Endodermal cell (in vitro differentiated cells): ENCODE measurements at regions not wholly inside any gene's neighbourhood (a gene's known extent, or its start where the extent isn't known, plus 50 kb on each side); places are given as distances from the start of the nearest gene placed in this dataset.
"Not testable (repeated sequence)": the region's sequence is repeated elsewhere in the genome, so short reads cannot be mapped to it uniquely, and the experiment has no call there.

Experiments used
- DNase-seq: peaks from one replicate; pipeline ENCODE4 v3.0.0-alpha.2; 2017
- H3K27ac ChIP-seq: 2 replicates; pipeline ENCODE4 v1.5.1; 2013; ENCODE audit warnings: mild to moderate bottlenecking, low read depth, low read length, moderate library complexity
- H3K27me3 ChIP-seq: 2 replicates; pipeline ENCODE4 v1.6.1; 2013; ENCODE audit warnings: mild to moderate bottlenecking, low read length, moderate library complexity; ENCODE audit not compliant: insufficient read depth, control insufficient read depth, poor library complexity, severe bottlenecking
- H3K36me3 ChIP-seq: 2 replicates; pipeline ENCODE4 v1.7.0; 2013; ENCODE audit warnings: mild to moderate bottlenecking, low read length, moderate library complexity; ENCODE audit not compliant: control insufficient read depth, insufficient read depth
- H3K4me1 ChIP-seq: one replicate; pipeline ENCODE4 v1.7.0; 2013; ENCODE audit warnings: low read length; ENCODE audit not compliant: control insufficient read depth, insufficient read depth
- H3K4me3 ChIP-seq: 2 replicates; pipeline ENCODE4 v1.5.1; 2013; ENCODE audit warnings: mild to moderate bottlenecking, low read length, moderate library complexity
- H3K9ac ChIP-seq: 2 replicates; pipeline ENCODE4 v1.6.1; 2013; ENCODE audit warnings: mild to moderate bottlenecking, low read length, moderate library complexity; ENCODE audit not compliant: poor library complexity, severe bottlenecking; ENCODE audit errors: extremely low read depth
- H3K9me3 ChIP-seq: 2 replicates; pipeline ENCODE4 v1.6.1; 2013; ENCODE audit warnings: mild to moderate bottlenecking, low read length, moderate library complexity; ENCODE audit not compliant: control insufficient read depth
- H3K27ac Mint-ChIP-seq: 2 replicates; pipeline ENCODE4 v1.8.0; 2020; ENCODE audit warnings: mixed read lengths
- H3K27me3 Mint-ChIP-seq: 2 replicates; pipeline ENCODE4 v1.8.0; 2021; ENCODE audit warnings: mild to moderate bottlenecking, mixed read lengths; ENCODE audit not compliant: insufficient read depth
- H3K36me3 Mint-ChIP-seq: 2 replicates; pipeline ENCODE4 v1.8.0; 2020; ENCODE audit warnings: low read depth, mixed read lengths
- H3K4me1 Mint-ChIP-seq: 2 replicates; pipeline ENCODE4 v1.8.0; 2020; ENCODE audit warnings: mixed read lengths
- H3K4me3 Mint-ChIP-seq: 2 replicates; pipeline ENCODE4 v1.8.0; 2020; ENCODE audit warnings: mild to moderate bottlenecking, moderate library complexity, mixed read lengths
- H3K9me3 Mint-ChIP-seq: 2 replicates; pipeline ENCODE4 v1.8.0; 2020; ENCODE audit warnings: mild to moderate bottlenecking, mixed read lengths
- WGBS, 2 experiments: methylation state at CpG; one replicate each; pipeline versions ENCODE4 v1.1.5 to v1.1.7; 2013; ENCODE audit warnings: missing lambda C conversion rate in 2 of 2, mixed read lengths in 1 of 2; ENCODE audit not compliant: insufficient coverage in 1 of 2, insufficient read length in 1 of 2; 5-methylcytosine and 5-hydroxymethylcytosine counted together
- TF ChIP-seq, protein P1 (sequence below): fragments of 200-600 bp; sonication (generic); conservative IDR thresholded peaks from 2 replicates; pipeline ENCODE4 v1.5.0; 2021; ENCODE audit warnings: antibody characterized with exemption, mild to moderate bottlenecking

DNA sequence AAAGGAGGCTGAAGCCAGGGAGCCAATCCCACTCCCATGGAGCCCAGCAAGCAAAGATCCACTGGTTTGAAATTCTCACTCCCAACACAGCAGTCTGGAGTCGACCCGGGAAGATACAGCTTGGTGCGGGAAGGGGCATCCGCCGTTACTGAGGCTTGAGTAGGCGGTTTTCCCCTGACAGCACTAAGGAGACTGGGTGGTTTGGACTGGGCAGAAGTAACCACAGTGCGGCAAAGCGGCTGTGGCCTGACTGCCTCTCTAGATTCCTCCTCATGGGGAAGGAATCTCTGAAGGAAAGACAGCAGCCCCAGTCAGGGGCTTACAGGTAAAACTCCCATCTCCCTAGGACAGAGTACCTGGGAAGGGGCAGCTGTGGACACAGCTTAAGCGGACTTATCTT is 261.6 kb upstream of the KYNU start:
- H3K27ac Mint-ChIP-seq, result no peak overlapping the region
- H3K4me3 Mint-ChIP-seq, result no peak overlapping the region
- H3K36me3 ChIP-seq, result no peaks in the 10 kb centered on the region
- no peak overlapping the region for H3K4me3 ChIP-seq
- no peaks in the 10 kb centered on the region for H3K4me1 Mint-ChIP-seq
- no peaks in the 10 kb centered on the region for H3K9me3 ChIP-seq
- DNase-seq, result no peak
- no peak overlapping the region for H3K9ac ChIP-seq
- TF ChIP-seq, protein P1, sequence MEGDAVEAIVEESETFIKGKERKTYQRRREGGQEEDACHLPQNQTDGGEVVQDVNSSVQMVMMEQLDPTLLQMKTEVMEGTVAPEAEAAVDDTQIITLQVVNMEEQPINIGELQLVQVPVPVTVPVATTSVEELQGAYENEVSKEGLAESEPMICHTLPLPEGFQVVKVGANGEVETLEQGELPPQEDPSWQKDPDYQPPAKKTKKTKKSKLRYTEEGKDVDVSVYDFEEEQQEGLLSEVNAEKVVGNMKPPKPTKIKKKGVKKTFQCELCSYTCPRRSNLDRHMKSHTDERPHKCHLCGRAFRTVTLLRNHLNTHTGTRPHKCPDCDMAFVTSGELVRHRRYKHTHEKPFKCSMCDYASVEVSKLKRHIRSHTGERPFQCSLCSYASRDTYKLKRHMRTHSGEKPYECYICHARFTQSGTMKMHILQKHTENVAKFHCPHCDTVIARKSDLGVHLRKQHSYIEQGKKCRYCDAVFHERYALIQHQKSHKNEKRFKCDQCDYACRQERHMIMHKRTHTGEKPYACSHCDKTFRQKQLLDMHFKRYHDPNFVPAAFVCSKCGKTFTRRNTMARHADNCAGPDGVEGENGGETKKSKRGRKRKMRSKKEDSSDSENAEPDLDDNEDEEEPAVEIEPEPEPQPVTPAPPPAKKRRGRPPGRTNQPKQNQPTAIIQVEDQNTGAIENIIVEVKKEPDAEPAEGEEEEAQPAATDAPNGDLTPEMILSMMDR, result no peak
- H3K27me3 ChIP-seq, result no peaks in the 10 kb centered on the region
- no peak overlapping the region for H3K27ac ChIP-seq
- 92 to 100% methylated on average over 1 to 9 of the region's 9 CpGs for WGBS, 2 experiments
- H3K36me3 Mint-ChIP-seq, result no peaks in the 10 kb centered on the region
- H3K9me3 Mint-ChIP-seq, result peaks cover 8% of the 10 kb centered on the region
- H3K4me1 ChIP-seq, result peaks cover 4% of the 10 kb centered on the region
- H3K27me3 Mint-ChIP-seq, result no peaks in the 10 kb centered on the region

- not testable (repeated sequence) for H3K36me3 Mint-ChIP-seq, H3K4me1 Mint-ChIP-seq, H3K4me3 ChIP-seq, H3K4me1 ChIP-seq, H3K27me3 Mint-ChIP-seq, DNase-seq, H3K9me3 ChIP-seq, H3K9ac ChIP-seq, H3K36me3 ChIP-seq, H3K27ac ChIP-seq, H3K4me3 Mint-ChIP-seq, H3K27ac Mint-ChIP-seq, H3K27me3 ChIP-seq
- H3K9me3 Mint-ChIP-seq, result peaks cover 11% of the 10 kb centered on the region
- 97% methylated on average over 6 to 17 of the region's 17 CpGs for whole genome bisulfite sequencing, 2 experiments
Observed at GRCh38 chr2:142613193-142613592, 264.3 kb upstream of the KYNU start.

- H3K9me3 Mint-ChIP-seq, result peaks cover 3% of the 10 kb centered on the region
- no peak overlapping the region for H3K4me3 Mint-ChIP-seq
- TF ChIP-seq, protein P1, result no peak
- no peaks in the 10 kb centered on the region for H3K9me3 ChIP-seq
- no peaks in the 10 kb centered on the region for H3K27me3 ChIP-seq
- no peak overlapping the region for H3K4me3 ChIP-seq
- no peak overlapping the region for H3K27ac ChIP-seq
- peaks cover 2% of the 10 kb centered on the region for H3K4me1 Mint-ChIP-seq
- H3K27ac Mint-ChIP-seq, result no peak overlapping the region
- peaks cover 11% of the 10 kb centered on the region for H3K27me3 Mint-ChIP-seq
- no peaks in the 10 kb centered on the region for H3K36me3 Mint-ChIP-seq
- WGBS, 2 experiments, result 93 to 100% methylated on average over 3 to 4 of the region's 4 CpGs
- H3K4me1 ChIP-seq, result no peaks in the 10 kb centered on the region
- no peaks in the 10 kb centered on the region for H3K36me3 ChIP-seq
- no peak overlapping the region for H3K9ac ChIP-seq
- no peak for DNase-seq
Observed at GRCh38 chr2:142605421-142605820, 272.0 kb upstream of the KYNU start.

DNA sequence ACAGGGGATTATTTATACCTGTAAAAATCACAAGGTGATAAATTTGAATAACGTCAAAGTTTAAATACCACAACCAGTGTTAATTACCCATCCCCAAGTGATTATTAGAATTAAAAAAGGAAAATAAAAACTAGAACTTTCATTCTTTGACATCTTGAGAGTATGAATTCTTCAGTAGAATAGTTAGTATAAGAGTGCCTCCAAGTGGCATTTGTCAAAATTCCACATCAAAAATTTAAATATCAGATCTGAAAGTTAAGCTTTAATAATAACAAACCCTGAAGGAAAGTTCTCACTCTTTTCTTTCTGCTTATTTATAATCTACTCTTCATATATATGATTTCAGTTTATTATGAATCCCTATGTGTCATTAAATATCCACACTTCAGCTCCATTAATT is 273.7 kb upstream of the KYNU start:
- no peaks in the 10 kb centered on the region for H3K36me3 ChIP-seq
- H3K9me3 ChIP-seq, result no peaks in the 10 kb centered on the region
- Mint-ChIP-seq H3K27me3 (peaks cover 15% of the 10 kb centered on the region), H3K4me1 (peaks cover 2% of the 10 kb centered on the region), H3K4me3 (no peak overlapping the region), H3K36me3 (no peaks in the 10 kb centered on the region), H3K9me3 (no peaks in the 10 kb centered on the region), H3K27ac (no peak overlapping the region)
- no peaks in the 10 kb centered on the region for H3K4me1 ChIP-seq
- no peak overlapping the region for H3K4me3 ChIP-seq
- no peaks in the 10 kb centered on the region for H3K27me3 ChIP-seq
- WGBS, 2 experiments, result no CpG with 5 or more reads among the region's 1 CpG
- H3K9ac ChIP-seq, result no peak overlapping the region
- TF ChIP-seq, protein P1, result peak; percentile 52
- no peak overlapping the region for H3K27ac ChIP-seq
- no peak for DNase-seq
